GM23338 (cell line): ENCODE measurements at regions not wholly inside any gene's neighbourhood (a gene's known extent, or its start where the extent isn't known, plus 50 kb on each side); places are given as distances from the start of the nearest gene placed in this dataset.

Experiments used
- ATAC-seq: fragments of 200-7000 bp; cut with Tn5 transposase; 3 replicates; pipeline ENCODE4 v1.9.1; 2020
- DNase-seq: peaks from one replicate; pipeline ENCODE4 v3.0.0-alpha.2; 2015; ENCODE audit warnings: low spot score
- H2AFZ ChIP-seq: fragments of 200-600 bp; sonication (generic); 2 replicates; pipeline ENCODE4 v1.8.0; 2016; ENCODE audit warnings: antibody characterized with exemption, mild to moderate bottlenecking, moderate library complexity
- H3F3A ChIP-seq: fragments of 200-600 bp; sonication (generic); replicated peaks from 2 replicates; pipeline ENCODE4 v1.8.0; 2017; ENCODE audit warnings: antibody characterized with exemption, mixed run types, low read depth
- H3K27ac ChIP-seq: fragments of 200-600 bp; sonication (generic); 2 replicates; pipeline ENCODE4 v1.6.1; 2016; ENCODE audit warnings: low read depth
- H3K27me3 ChIP-seq: fragments of 200-600 bp; sonication (generic); 2 replicates; pipeline ENCODE4 v1.8.0; 2016; ENCODE audit warnings: mild to moderate bottlenecking, mixed run types, moderate library complexity; ENCODE audit not compliant: insufficient read depth
- H3K36me3 ChIP-seq: fragments of 200-600 bp; sonication (generic); 2 replicates; pipeline ENCODE4 v1.8.0; 2016; ENCODE audit warnings: mild to moderate bottlenecking; ENCODE audit not compliant: insufficient read depth
- H3K4me1 ChIP-seq: fragments of 200-600 bp; sonication (generic); 2 replicates; pipeline ENCODE4 v1.8.0; 2016; ENCODE audit warnings: mild to moderate bottlenecking, moderate library complexity; ENCODE audit not compliant: insufficient read depth
- H3K4me2 ChIP-seq: fragments of 200-600 bp; sonication (generic); 2 replicates; pipeline ENCODE4 v1.7.1; 2017; ENCODE audit warnings: mixed run types
- H3K4me3 ChIP-seq: fragments of 200-600 bp; sonication (generic); 2 replicates; pipeline ENCODE4 v1.6.1; 2016; ENCODE audit warnings: mixed run types
- H3K79me2 ChIP-seq: fragments of 200-600 bp; sonication (generic); replicated peaks from 2 replicates; pipeline ENCODE4 v1.8.0; 2017; ENCODE audit warnings: mild to moderate bottlenecking; ENCODE audit not compliant: insufficient read depth
- H3K9me2 ChIP-seq: fragments of 200-600 bp; sonication (generic); 2 replicates; pipeline ENCODE4 v1.8.0; 2017; ENCODE audit not compliant: insufficient read depth
- H4K20me1 ChIP-seq: fragments of 200-600 bp; sonication (generic); replicated peaks from 2 replicates; pipeline ENCODE4 v1.8.0; 2017; ENCODE audit warnings: mild to moderate bottlenecking; ENCODE audit not compliant: insufficient read depth
- H3K27ac Mint-ChIP-seq: 2 replicates; pipeline ENCODE4 v1.8.0; 2020; ENCODE audit warnings: inconsistent platforms, mild to moderate bottlenecking, moderate library complexity, mixed read lengths
- H3K27me3 Mint-ChIP-seq: 3 replicates; pipeline ENCODE4 v1.8.0; 2022; ENCODE audit warnings: low read depth, mild to moderate bottlenecking, moderate library complexity, mixed read lengths, inconsistent platforms; ENCODE audit not compliant: insufficient read depth, poor library complexity
- H3K36me3 Mint-ChIP-seq: 3 replicates; pipeline ENCODE4 v1.8.0; 2021; ENCODE audit warnings: low read depth, mild to moderate bottlenecking, inconsistent platforms, moderate library complexity, mixed read lengths
- H3K4me1 Mint-ChIP-seq: 3 replicates; pipeline ENCODE4 v1.8.0; 2020; ENCODE audit warnings: mild to moderate bottlenecking, inconsistent platforms, mixed read lengths
- H3K4me3 Mint-ChIP-seq: 3 replicates; pipeline ENCODE4 v1.8.0; 2021; ENCODE audit warnings: moderate library complexity, mild to moderate bottlenecking, inconsistent platforms, mixed read lengths
- H3K9me3 Mint-ChIP-seq: 3 replicates; pipeline ENCODE4 v1.8.0; 2020; ENCODE audit warnings: moderate library complexity, mild to moderate bottlenecking, inconsistent platforms, mixed read lengths
- CREB1 ChIP-seq: fragments of 250-450 bp; sonication (Bioruptor Pico); IDR thresholded peaks from 2 replicates; pipeline ENCODE4 v1.5.0; 2020; ENCODE audit warnings: low read depth, mild to moderate bottlenecking, moderate library complexity
- ETS1 ChIP-seq: IDR thresholded peaks from 2 replicates; pipeline ENCODE4 v1.6.1; 2016; ENCODE audit warnings: antibody characterized with exemption
- EZH2 ChIP-seq: fragments of 200-600 bp; sonication (generic); IDR thresholded peaks from one replicate; pipeline ENCODE4 v1.8.0; 2017; ENCODE audit warnings: antibody characterized with exemption, mild to moderate bottlenecking, low read depth; ENCODE audit not compliant: unreplicated experiment
- EZH2phosphoT487 ChIP-seq: fragments of 200-600 bp; sonication (generic); IDR thresholded peaks from one replicate; pipeline ENCODE4 v1.8.1; 2018; ENCODE audit warnings: antibody characterized with exemption; ENCODE audit not compliant: unreplicated experiment
- JUNB ChIP-seq: IDR thresholded peaks from one replicate; pipeline ENCODE4 v1.6.1; 2016; ENCODE audit warnings: antibody characterized with exemption; ENCODE audit not compliant: unreplicated experiment
- NANOG ChIP-seq: IDR thresholded peaks from 2 replicates; pipeline ENCODE4 v1.6.1; 2016; ENCODE audit warnings: antibody characterized with exemption, borderline replicate concordance
- POLR2AphosphoS5 ChIP-seq: IDR thresholded peaks from 2 replicates; pipeline ENCODE4 v1.6.1; 2016; ENCODE audit warnings: antibody characterized with exemption, low read depth
- STAT1 ChIP-seq: IDR thresholded peaks from one replicate; pipeline ENCODE4 v1.6.1; 2016; ENCODE audit warnings: antibody characterized with exemption; ENCODE audit not compliant: unreplicated experiment
- ZNF114 ChIP-seq: fragments of 250-450 bp; sonication (Bioruptor Pico); IDR thresholded peaks from 2 replicates; pipeline ENCODE4 v1.5.0; 2020; ENCODE audit warnings: mild to moderate bottlenecking, moderate library complexity
- ZNF331 ChIP-seq: fragments of 250-450 bp; sonication (Bioruptor Pico); IDR thresholded peaks from 2 replicates; pipeline ENCODE4 v1.5.0; 2020; ENCODE audit warnings: low read depth, mild to moderate bottlenecking, moderate library complexity
- ZNF462 ChIP-seq: fragments of 250-450 bp; sonication (Bioruptor Pico); IDR thresholded peaks from 2 replicates; pipeline ENCODE4 v1.5.0; 2020; ENCODE audit warnings: mild to moderate bottlenecking, moderate library complexity
- TF ChIP-seq, protein P1 (sequence below): IDR thresholded peaks from one replicate; pipeline ENCODE4 v1.6.1; 2018; ENCODE audit warnings: antibody characterized with exemption; ENCODE audit not compliant: unreplicated experiment
- TF ChIP-seq, protein P2 (sequence below), 2 experiments: fragments of 200-600 bp in 1 of 2; sonication (generic) in 1 of 2; conservative IDR thresholded peaks; 2 replicates each; pipeline versions ENCODE4 v1.5.1 to v1.6.1; 2016 to 2017; ENCODE audit warnings: antibody characterized with exemption in 2 of 2, low read depth in 2 of 2, mild to moderate bottlenecking in 2 of 2, moderate library complexity in 1 of 2

GRCh38 chr5:61701877-61702602, 370.0 kb downstream of the ZSWIM6 start:
- no peak for DNase-seq
- TF ChIP-seq POLR2AphosphoS5, result no peak
- TF ChIP-seq STAT1, result no peak
- TF ChIP-seq ZNF114, result no peak
- no peak for TF ChIP-seq ZNF462 (CRISPR knock-in tag)
- no peak for TF ChIP-seq ETS1
- TF ChIP-seq, protein P1, sequence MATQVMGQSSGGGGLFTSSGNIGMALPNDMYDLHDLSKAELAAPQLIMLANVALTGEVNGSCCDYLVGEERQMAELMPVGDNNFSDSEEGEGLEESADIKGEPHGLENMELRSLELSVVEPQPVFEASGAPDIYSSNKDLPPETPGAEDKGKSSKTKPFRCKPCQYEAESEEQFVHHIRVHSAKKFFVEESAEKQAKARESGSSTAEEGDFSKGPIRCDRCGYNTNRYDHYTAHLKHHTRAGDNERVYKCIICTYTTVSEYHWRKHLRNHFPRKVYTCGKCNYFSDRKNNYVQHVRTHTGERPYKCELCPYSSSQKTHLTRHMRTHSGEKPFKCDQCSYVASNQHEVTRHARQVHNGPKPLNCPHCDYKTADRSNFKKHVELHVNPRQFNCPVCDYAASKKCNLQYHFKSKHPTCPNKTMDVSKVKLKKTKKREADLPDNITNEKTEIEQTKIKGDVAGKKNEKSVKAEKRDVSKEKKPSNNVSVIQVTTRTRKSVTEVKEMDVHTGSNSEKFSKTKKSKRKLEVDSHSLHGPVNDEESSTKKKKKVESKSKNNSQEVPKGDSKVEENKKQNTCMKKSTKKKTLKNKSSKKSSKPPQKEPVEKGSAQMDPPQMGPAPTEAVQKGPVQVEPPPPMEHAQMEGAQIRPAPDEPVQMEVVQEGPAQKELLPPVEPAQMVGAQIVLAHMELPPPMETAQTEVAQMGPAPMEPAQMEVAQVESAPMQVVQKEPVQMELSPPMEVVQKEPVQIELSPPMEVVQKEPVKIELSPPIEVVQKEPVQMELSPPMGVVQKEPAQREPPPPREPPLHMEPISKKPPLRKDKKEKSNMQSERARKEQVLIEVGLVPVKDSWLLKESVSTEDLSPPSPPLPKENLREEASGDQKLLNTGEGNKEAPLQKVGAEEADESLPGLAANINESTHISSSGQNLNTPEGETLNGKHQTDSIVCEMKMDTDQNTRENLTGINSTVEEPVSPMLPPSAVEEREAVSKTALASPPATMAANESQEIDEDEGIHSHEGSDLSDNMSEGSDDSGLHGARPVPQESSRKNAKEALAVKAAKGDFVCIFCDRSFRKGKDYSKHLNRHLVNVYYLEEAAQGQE, result no peak
- no peak for TF ChIP-seq EZH2
- TF ChIP-seq, protein P2, sequence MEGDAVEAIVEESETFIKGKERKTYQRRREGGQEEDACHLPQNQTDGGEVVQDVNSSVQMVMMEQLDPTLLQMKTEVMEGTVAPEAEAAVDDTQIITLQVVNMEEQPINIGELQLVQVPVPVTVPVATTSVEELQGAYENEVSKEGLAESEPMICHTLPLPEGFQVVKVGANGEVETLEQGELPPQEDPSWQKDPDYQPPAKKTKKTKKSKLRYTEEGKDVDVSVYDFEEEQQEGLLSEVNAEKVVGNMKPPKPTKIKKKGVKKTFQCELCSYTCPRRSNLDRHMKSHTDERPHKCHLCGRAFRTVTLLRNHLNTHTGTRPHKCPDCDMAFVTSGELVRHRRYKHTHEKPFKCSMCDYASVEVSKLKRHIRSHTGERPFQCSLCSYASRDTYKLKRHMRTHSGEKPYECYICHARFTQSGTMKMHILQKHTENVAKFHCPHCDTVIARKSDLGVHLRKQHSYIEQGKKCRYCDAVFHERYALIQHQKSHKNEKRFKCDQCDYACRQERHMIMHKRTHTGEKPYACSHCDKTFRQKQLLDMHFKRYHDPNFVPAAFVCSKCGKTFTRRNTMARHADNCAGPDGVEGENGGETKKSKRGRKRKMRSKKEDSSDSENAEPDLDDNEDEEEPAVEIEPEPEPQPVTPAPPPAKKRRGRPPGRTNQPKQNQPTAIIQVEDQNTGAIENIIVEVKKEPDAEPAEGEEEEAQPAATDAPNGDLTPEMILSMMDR (conservative IDR thresholded peaks at IDR 0.05; ENCODE audit: low read depth in 2 of 2), result no peak
- no peak for TF ChIP-seq EZH2phosphoT487
- TF ChIP-seq NANOG, result no peak
- no peak for TF ChIP-seq JUNB
- TF ChIP-seq CREB1 (CRISPR knock-in tag), result no peak
- no peak for TF ChIP-seq ZNF331 (CRISPR knock-in tag)
- no peak overlapping the region for H3K27ac Mint-ChIP-seq

More at GRCh38 chr5:61701877-61702602, 370.0 kb downstream of the ZSWIM6 start:
- Mint-ChIP-seq H3K4me3 (no peak overlapping the region), H3K4me1 (peaks cover 8% of the 10 kb centered on the region; the same call in 1 of the 3 replicates), H3K36me3 (no peaks in the 10 kb centered on the region), H3K27me3 (no peaks in the 10 kb centered on the region), H3K9me3 (no peaks in the 10 kb centered on the region)
- no peak for ATAC-seq
- H3K4me1 ChIP-seq, result no peaks in the 10 kb centered on the region
- H3K79me2 ChIP-seq, result no peaks in the 10 kb centered on the region
- no peak overlapping the region for H3K4me3 ChIP-seq
- H3K36me3 ChIP-seq, result no peaks in the 10 kb centered on the region
- H2AFZ ChIP-seq, result peak overlapping the region; percentile 16; the same call in 1 of the 2 replicates
- H4K20me1 ChIP-seq, result no peaks in the 10 kb centered on the region
- no peak overlapping the region for H3K27ac ChIP-seq
- H3K9me2 ChIP-seq, result no peaks in the 10 kb centered on the region
- no peak overlapping the region for H3K4me2 ChIP-seq
- H3F3A ChIP-seq, result no peaks in the 10 kb centered on the region
- H3K27me3 ChIP-seq, result no peaks in the 10 kb centered on the region
